ENCODE measurements at regions not wholly inside any gene's neighbourhood (a gene's known extent, or its start where the extent isn't known, plus 50 kb on each side); places are given as distances from the start of the nearest gene placed in this dataset.

GRCh38 chr6:121670511-121670910, 235.1 kb downstream of the GJA1 start:
- TF ChIP-seq CTCF (conservative IDR thresholded peaks at IDR 0.05; ENCODE audit: low read length) (no peak), EZH2phosphoT487 (IDR thresholded peaks at IDR 0.05; ENCODE audit: borderline replicate concordance) (no peak)

Measured in Loucy (cell line).